Left renal pelvis (tissue), 4 donors: ENCODE measurements at regions not wholly inside any gene's neighbourhood (a gene's known extent, or its start where the extent isn't known, plus 50 kb on each side); places are given as distances from the start of the nearest gene placed in this dataset.

ENCODE experiments used
- DNase-seq, 4 donors: peaks; one replicate each; pipeline ENCODE4 v3.0.0-alpha.2; 2013; ENCODE audit warnings: low read depth in 4 of 4, low spot score in 3 of 4

GRCh38 chr12:124389725-124390441 is 95.0 kb downstream of the RFLNA start:
- DNase-seq, result no peak

DNA sequence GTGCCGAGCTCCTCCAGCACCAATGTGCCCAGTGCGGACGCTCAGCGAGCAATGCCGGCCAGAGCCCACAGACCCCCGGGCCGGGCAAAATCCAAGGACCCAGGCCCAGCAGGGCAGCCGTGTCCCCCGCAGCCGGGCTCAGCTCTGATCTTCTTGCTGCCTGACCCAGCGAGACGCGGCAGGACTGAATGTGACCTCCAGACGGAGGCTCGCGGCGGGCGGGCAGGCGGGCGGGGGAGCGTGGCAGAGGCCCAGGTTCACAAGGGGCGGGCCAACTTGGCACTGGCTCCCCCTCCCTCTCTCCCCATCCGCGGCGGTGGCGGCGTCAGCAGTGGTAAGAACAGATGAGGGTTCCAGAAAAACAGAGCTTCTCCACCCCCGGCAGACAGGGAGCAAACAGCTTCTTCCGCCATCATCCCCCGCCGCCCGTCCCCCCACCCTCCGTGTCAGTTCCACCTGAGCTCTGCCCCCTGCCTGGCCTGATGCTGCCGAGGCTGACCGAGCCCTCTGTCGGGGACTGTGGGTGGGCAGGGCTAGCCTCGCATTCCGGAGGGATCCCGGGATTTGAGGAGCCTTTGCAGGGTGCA is 94.3 kb downstream of the RFLNA start:
- no peak for DNase-seq

- DNase-seq, result no peak
Observed at GRCh38 chr12:124388679-124389137, 93.8 kb downstream of the RFLNA start.

DNA sequence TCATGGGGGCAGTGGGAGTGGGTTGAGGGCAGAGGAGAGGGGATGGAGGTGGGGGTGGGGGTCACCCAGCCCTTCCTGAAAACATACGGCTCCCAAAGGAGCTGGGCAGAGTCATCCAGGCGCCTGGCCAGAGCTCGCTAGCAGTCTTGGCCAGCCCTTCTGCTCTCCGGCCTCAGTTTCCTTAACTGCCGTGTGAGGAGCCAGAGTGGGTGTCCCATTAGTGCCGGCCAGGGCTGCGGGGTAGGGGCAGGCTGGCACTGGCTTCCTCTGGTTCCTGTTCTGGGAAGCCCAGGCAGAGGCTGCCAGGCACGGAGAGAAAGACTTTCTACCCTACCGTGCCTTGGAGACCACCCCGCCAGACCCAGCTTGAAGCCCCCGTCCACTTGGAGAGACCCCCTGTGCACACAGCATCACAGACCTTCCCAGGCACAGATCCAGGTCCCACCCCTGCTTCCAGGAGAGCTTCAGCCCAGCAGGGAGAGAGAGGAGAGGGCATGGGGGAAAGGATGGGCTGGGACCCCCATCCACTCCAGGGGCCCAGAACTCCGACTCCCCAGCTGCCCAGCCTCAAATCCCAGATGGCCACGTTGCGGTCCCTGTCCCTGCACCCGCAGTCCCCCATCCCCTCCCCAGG is 93.3 kb downstream of the RFLNA start:
- DNase-seq, result no peak

DNA sequence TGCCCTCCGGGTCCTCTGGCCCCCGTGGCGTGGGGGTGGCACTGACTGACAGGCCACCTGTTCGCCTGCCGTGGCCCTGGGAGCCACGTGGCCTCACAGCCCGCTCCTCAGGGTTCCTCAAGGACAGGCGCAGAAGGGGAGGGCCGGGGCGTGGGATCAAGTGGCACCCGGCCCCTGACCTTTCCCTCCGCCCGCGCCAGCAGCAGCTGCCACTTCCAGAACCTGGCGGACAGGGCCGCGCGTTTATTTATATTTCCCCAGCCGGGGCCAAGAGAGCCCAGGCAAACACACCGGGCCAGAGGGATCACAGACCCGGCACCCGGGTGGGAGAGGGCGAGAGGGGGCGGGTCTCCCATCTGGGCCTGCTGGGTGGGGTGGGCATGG is 92.6 kb downstream of the RFLNA start:
- DNase-seq, result no peak

DNA sequence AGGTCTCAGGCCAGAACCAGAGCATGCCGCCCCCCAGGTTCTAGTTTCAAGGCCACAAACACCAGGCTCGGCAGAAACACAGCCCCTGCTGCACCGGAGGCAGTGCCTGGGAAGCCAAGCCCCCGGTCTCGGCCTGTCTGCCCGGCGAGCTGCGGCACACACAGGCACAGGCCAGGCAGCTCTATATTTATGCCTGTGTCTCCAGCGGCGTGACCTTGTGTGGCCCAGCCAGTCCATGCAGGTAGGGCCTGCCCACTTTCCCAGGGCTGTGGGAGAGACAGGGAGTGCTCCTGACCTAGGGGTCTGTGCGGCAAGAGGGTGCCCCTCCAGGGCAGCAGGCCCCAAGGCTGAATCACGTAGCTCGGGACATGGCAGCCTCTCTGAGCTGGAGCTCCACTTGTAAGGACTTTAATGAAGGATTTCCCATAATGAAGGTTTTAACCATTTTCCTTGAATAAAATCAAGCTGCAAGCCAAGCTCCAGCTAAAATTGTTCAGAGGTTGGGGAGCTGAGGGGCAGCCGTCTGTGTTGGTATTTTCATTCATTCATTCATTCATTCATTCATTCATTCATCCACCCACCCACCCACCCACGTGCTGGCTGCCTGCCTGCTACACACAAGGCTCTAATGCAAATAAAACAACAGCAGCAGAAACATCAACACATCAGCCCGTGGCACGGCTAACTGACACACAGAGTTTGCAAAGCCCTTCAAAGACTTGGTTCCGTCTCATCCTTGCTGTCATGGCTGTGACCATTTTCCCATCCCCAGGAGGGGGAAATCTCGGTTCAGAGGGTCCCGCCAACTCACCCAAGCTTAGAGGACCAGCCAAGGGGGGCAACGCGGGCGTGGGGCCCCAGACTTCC is 92.0 kb downstream of the RFLNA start:
- no peak for DNase-seq

- DNase-seq, result no peak
Observed at GRCh38 chr12:124386059-124386458, 91.2 kb downstream of the RFLNA start.

- no peak for DNase-seq
Observed at GRCh38 chr12:124385219-124385969, 90.5 kb downstream of the RFLNA start.

DNA sequence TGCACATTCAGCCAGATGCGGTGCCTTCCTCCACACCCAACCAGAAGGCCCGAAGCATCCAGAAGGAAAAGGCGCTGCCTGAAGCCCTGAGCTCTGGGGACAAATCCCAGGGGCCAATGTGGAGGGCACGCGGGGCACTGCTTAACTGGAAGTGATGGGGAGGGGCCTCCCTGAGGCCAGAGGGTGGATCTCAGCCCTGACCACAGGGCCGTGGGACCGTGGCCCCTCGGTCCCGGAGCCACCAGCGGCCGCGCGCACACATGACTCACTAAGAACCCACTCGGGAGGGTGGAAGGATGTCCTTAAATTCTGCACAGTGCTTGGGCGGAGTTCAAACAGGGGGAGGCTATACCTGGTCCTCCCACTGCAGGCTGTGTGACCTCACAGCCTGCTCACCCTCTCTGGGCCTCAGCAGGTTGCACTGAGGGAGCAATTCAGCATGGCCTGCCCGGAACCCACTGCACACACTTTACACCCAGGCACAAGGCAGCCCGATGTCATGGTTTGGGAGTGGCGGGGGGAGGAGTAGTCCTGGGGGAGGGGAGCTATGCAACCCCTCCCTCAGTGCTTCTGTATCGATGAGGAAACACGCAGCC is 89.5 kb downstream of the RFLNA start:
- no peak for DNase-seq

- DNase-seq, result no peak
Observed at GRCh38 chr12:124383028-124383427, 88.1 kb downstream of the RFLNA start.

GRCh38 chr12:124381456-124382296 is 86.8 kb downstream of the RFLNA start:
- DNase-seq, result no peak

DNA sequence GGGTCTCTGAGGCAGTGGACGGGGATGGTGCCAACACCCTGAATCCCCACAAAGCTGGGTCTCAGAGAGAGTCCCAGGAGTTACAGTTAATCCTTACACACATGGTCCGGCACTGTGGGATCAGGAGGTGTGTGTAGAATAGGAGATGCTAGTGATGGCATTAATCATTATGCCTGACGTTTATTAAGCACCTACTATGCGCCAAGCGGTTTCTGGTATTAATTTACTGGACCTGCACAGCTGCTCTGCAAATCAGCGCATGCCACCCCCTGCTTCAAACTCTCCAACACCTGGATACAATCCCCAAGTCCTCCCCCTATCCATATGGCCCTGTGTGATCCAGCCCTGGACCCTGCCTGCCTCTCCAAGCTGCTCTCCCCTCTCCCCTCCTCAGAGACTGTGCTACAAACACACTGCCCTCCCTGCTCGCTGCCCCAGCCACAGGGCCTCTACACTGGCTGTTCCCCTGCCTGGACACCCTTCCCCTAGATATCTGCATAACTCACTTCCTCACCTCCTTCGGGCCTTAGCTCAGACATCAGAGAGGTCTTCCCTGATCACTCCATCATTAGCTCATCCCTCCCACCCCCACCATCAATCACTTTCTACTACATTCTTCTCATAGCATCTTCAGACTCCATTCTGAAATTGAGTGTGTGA is 86.0 kb downstream of the RFLNA start:
- no peak for DNase-seq

- DNase-seq, result no peak
Observed at GRCh38 chr12:124379938-124380754, 85.3 kb downstream of the RFLNA start.

DNA sequence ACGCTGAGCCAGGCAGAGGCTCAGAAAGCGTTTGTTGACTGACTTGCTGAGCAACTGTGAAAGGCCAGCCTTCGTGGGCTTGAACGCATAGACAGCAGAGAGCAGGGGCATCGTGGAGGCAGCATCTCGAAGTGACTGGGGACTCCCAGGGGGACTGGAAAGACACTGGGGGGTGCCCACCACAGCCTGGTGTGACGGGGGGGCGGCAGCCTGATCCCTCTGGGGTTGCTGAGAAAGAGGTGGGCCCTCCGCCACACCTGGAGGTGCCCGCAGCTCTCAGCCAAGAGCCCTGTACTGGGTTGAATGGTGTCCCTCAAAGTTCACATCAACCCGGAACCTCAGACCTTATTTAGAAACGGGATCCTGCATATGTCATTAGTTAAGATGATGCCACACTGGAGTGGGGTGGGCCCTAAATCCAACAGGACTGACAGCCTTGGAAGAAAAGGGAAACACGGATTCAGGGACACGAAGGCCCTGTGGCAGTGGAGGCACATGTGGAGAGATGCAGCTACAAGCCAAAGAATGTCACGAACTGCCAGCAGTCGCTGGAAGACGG is 84.6 kb downstream of the RFLNA start:
- DNase-seq, result no peak

DNA sequence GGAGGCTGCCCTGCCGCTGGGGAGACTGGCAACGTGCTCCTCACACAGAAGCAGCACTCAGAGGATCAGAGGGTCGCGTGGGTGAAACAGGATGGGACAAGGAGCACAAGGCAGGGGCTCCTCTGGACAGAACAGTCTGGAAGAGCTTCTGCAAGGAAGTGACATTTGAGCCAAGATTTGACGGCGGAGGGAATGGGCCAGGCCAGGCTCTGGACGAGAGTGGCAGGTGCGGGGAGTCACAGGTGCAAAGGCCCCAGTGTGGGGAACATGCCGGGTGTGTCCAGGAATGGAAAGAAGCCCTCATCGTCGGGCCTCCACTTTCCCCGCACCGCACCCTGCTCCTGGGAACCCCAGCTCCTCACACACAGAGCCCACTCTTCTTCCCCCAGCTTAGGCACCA is 84.0 kb downstream of the RFLNA start:
- no peak for DNase-seq

DNA sequence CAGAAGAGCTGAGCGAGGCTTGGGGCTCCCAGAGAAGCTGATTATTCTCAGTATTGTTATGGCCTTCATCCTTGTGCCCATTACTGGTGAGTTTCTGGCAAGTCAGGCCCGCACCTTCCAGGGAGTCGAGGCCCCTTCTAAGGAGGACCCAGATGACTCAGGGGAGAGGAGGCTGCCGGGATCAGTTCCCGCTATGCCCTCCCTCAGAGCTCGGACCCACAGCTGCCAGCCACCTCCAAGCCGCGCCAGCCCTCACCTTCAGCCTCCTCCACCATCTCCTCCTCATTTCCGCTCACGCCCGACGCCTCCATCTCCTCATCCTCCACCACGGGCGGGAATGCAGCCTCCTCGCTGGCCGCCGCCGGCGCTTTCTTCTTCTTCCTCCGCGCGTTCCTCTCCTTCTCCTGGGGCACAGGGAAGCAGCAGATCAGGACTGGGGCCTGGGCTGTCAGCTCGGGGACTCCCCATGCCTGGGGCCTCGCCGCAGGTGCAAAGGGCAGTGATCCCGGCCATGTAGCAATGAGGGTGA is 83.2 kb downstream of the RFLNA start:
- no peak for DNase-seq

- no peak for DNase-seq
Observed at GRCh38 chr12:124376435-124376834, 81.5 kb downstream of the RFLNA start.
